Subcutaneous abdominal adipose tissue (tissue), 5 donors: ENCODE measurements at regions not wholly inside any gene's neighbourhood (a gene's known extent, or its start where the extent isn't known, plus 50 kb on each side); places are given as distances from the start of the nearest gene placed in this dataset.

ENCODE experiments used
- H3K27ac ChIP-seq: one replicate; pipeline ENCODE4 v1.7.0; 2013; ENCODE audit warnings: low read depth, mild to moderate bottlenecking, inconsistent platforms, low read length, moderate library complexity
- H3K27me3 ChIP-seq, 5 donors: one replicate each; pipeline ENCODE4 v1.7.0; 2013; ENCODE audit warnings: low read length in 5 of 5, inconsistent platforms in 1 of 5; ENCODE audit not compliant: control insufficient read depth in 5 of 5, insufficient read depth in 4 of 5
- H3K36me3 ChIP-seq, 5 donors: one replicate each; pipeline ENCODE4 v1.7.0; 2013; ENCODE audit warnings: low read length in 5 of 5; ENCODE audit not compliant: control insufficient read depth in 5 of 5, insufficient read depth in 5 of 5
- H3K4me1 ChIP-seq, 5 donors: one replicate each; pipeline ENCODE4 v1.7.0; 2013; ENCODE audit warnings: low read length in 5 of 5, mild to moderate bottlenecking in 3 of 5, moderate library complexity in 1 of 5; ENCODE audit not compliant: control insufficient read depth in 5 of 5, insufficient read depth in 5 of 5
- H3K4me3 ChIP-seq, 5 donors: one replicate each; pipeline ENCODE4 v1.7.0; 2013; ENCODE audit warnings: low read length in 5 of 5, low read depth in 1 of 5
- H3K9ac ChIP-seq, 5 donors: one replicate each; pipeline ENCODE4 v1.7.0; 2013; ENCODE audit warnings: low read length in 5 of 5, mild to moderate bottlenecking in 4 of 5, moderate library complexity in 3 of 5
- H3K9me3 ChIP-seq, 5 donors: one replicate each; pipeline ENCODE4 v1.7.0; 2013; ENCODE audit warnings: low read length in 5 of 5; ENCODE audit not compliant: control insufficient read depth in 5 of 5
- donor health status: healthy.
- donor health status: healthy.
- donor health status: healthy.
- donor health status: healthy.
- donor health status: healthy.

- H3K9me3 ChIP-seq, result no peaks in the 10 kb centered on the region
- no peak overlapping the region for H3K27ac ChIP-seq
- peaks cover 12 to 55% (median 46%) of the 10 kb centered on the region in 5 donors for H3K4me1 ChIP-seq
- H3K4me3 ChIP-seq, result peak overlapping the region; percentile 36 to 65 (median 50)
- H3K9ac ChIP-seq, result peak overlapping the region in 3 of 5 donors; percentile 5 to 33 (median 25)
- peaks cover 0 to 3% (median 0%) of the 10 kb centered on the region in 5 donors for H3K36me3 ChIP-seq
- no peaks in the 10 kb centered on the region for H3K27me3 ChIP-seq
Observed at GRCh38 chr4:3368841-3369760, 72.7 kb upstream of the HGFAC start.

GRCh38 chr4:3369781-3370674 lies 71.7 kb upstream of the HGFAC start:
- H3K4me3 ChIP-seq, result peak overlapping the region; percentile 36 to 65 (median 50)

GRCh38 chr4:3371033-3372001 lies 70.5 kb upstream of the HGFAC start:
- Histone ChIP-seq H3K9me3 (no peaks in the 10 kb centered on the region), H3K9ac (no peak overlapping the region), H3K36me3 (peaks cover 0 to 7% (median 2%) of the 10 kb centered on the region in 5 donors), H3K4me3 (no peak overlapping the region), H3K27ac (no peak overlapping the region), H3K27me3 (no peaks in the 10 kb centered on the region), H3K4me1 (peaks cover 12 to 52% (median 42%) of the 10 kb centered on the region in 5 donors)

More at GRCh38 chr4:3369781-3370674, 71.7 kb upstream of the HGFAC start:
- peaks cover 12 to 51% (median 42%) of the 10 kb centered on the region in 5 donors for H3K4me1 ChIP-seq
- H3K36me3 ChIP-seq, result no peaks in the 10 kb centered on the region
- H3K27ac ChIP-seq, result no peak overlapping the region
- H3K9me3 ChIP-seq, result no peaks in the 10 kb centered on the region
- H3K9ac ChIP-seq, result peak overlapping the region in 3 of 5 donors; percentile 5 to 33 (median 25)
- no peaks in the 10 kb centered on the region for H3K27me3 ChIP-seq

GRCh38 chr4:3372264-3372932 lies 69.4 kb upstream of the HGFAC start:
- no peaks in the 10 kb centered on the region for H3K27me3 ChIP-seq
- no peaks in the 10 kb centered on the region for H3K9me3 ChIP-seq
- H3K27ac ChIP-seq, result no peak overlapping the region
- peaks cover 12 to 52% (median 42%) of the 10 kb centered on the region in 5 donors for H3K4me1 ChIP-seq
- H3K9ac ChIP-seq, result no peak overlapping the region
- H3K36me3 ChIP-seq, result peaks cover 0 to 8% (median 4%) of the 10 kb centered on the region in 5 donors
- no peak overlapping the region for H3K4me3 ChIP-seq

- peak overlapping the region in 1 of 5 donors; percentile 7 for H3K4me3 ChIP-seq
- H3K27me3 ChIP-seq, result no peaks in the 10 kb centered on the region
- peaks cover 12 to 52% (median 42%) of the 10 kb centered on the region in 5 donors for H3K4me1 ChIP-seq
- no peak overlapping the region for H3K9ac ChIP-seq
- H3K27ac ChIP-seq, result no peak overlapping the region
- H3K36me3 ChIP-seq, result peaks cover 0 to 8% (median 4%) of the 10 kb centered on the region in 5 donors
- no peaks in the 10 kb centered on the region for H3K9me3 ChIP-seq
Observed at GRCh38 chr4:3372933-3373465, 68.8 kb upstream of the HGFAC start.

- Histone ChIP-seq H3K4me3 (no peak overlapping the region), H3K36me3 (peaks cover 0 to 8% (median 4%) of the 10 kb centered on the region in 5 donors), H3K9me3 (no peaks in the 10 kb centered on the region), H3K9ac (no peak overlapping the region), H3K27ac (no peak overlapping the region), H3K27me3 (no peaks in the 10 kb centered on the region), H3K4me1 (peaks cover 12 to 52% (median 42%) of the 10 kb centered on the region in 5 donors)
Observed at GRCh38 chr4:3373468-3373867, 68.3 kb upstream of the HGFAC start.

GRCh38 chr4:3374011-3374645 lies 67.6 kb upstream of the HGFAC start:
- H3K4me3 ChIP-seq, result no peak overlapping the region
- H3K9me3 ChIP-seq, result no peaks in the 10 kb centered on the region
- H3K4me1 ChIP-seq, result peaks cover 11 to 47% (median 37%) of the 10 kb centered on the region in 5 donors
- H3K27ac ChIP-seq, result no peak overlapping the region
- H3K36me3 ChIP-seq, result peaks cover 0 to 8% (median 4%) of the 10 kb centered on the region in 5 donors
- no peaks in the 10 kb centered on the region for H3K27me3 ChIP-seq
- no peak overlapping the region for H3K9ac ChIP-seq

GRCh38 chr4:3374667-3375066 lies 67.1 kb upstream of the HGFAC start:
- peaks cover 6 to 42% (median 31%) of the 10 kb centered on the region in 5 donors for H3K4me1 ChIP-seq
- H3K9me3 ChIP-seq, result no peaks in the 10 kb centered on the region
- no peak overlapping the region for H3K9ac ChIP-seq
- peaks cover 0 to 8% (median 4%) of the 10 kb centered on the region in 5 donors for H3K36me3 ChIP-seq
- no peak overlapping the region for H3K27ac ChIP-seq
- H3K27me3 ChIP-seq, result no peaks in the 10 kb centered on the region
- no peak overlapping the region for H3K4me3 ChIP-seq
